ENCODE measurements at regions not wholly inside any gene's neighbourhood (a gene's known extent, or its start where the extent isn't known, plus 50 kb on each side); places are given as distances from the start of the nearest gene placed in this dataset.

DNA sequence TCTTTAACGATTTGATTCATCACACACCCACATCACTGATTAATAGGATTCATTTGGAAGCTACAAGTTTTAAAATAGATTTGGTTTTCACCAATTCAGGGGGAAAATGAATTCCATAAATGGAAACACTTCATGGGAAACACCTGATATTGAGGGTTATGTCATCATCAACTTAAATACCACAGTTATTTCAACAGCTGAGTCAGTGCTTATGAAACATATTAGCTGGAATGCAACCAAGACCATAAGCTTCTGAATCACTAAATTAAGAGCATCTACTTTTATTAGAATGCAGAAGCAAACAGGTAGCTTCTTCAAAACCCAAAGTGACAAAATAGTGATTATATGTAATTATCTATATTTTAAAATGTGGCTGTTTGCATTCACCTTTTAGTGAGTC is 207.8 kb upstream of the DCAF8L1 start:
- dilution Hi-C loops (cut with MboI; ENCODE audit: extremely low pct_ligation_motif_present, low sequenced_read_pairs): no loop called here
- DNase-seq (ENCODE audit: low read depth, low spot score) (peak; percentile 49), FAIRE-seq (no peak)
- H4K20me1 ChIP-seq (ENCODE audit: control insufficient read depth, extremely low read depth, insufficient read depth, low read length): no peaks in the 10 kb centered on the region
- H2AFZ ChIP-seq (ENCODE audit: control insufficient read depth, low read length): no peak overlapping the region
- H3K9me1 ChIP-seq (ENCODE audit: control insufficient read depth, extremely low read depth, insufficient read depth, low read length): no peaks in the 10 kb centered on the region
- no peak overlapping the region for H3K4me3 ChIP-seq (ENCODE audit: control insufficient read depth in 2 of 3, extremely low read depth in 1 of 3, insufficient read depth in 2 of 3, low read depth in 1 of 3, low read length in 3 of 3)
- no peaks in the 10 kb centered on the region for H3K36me3 ChIP-seq (ENCODE audit: control insufficient read depth in 2 of 2, extremely low read depth in 1 of 2, insufficient read depth in 2 of 2, low read length in 2 of 2)
- H3K9ac ChIP-seq (ENCODE audit: control insufficient read depth, extremely low read depth, insufficient read depth, low read length): no peak overlapping the region
- no peaks in the 10 kb centered on the region for H3K9me3 ChIP-seq (ENCODE audit: control insufficient read depth, low read depth, low read length)
- no peaks in the 10 kb centered on the region for H3K79me2 ChIP-seq (ENCODE audit: control insufficient read depth, insufficient read depth, low read length)
- no peaks in the 10 kb centered on the region for H3K27me3 ChIP-seq (ENCODE audit: control insufficient read depth, extremely low read depth, insufficient read depth, low read length)
- TF ChIP-seq, protein P1, sequence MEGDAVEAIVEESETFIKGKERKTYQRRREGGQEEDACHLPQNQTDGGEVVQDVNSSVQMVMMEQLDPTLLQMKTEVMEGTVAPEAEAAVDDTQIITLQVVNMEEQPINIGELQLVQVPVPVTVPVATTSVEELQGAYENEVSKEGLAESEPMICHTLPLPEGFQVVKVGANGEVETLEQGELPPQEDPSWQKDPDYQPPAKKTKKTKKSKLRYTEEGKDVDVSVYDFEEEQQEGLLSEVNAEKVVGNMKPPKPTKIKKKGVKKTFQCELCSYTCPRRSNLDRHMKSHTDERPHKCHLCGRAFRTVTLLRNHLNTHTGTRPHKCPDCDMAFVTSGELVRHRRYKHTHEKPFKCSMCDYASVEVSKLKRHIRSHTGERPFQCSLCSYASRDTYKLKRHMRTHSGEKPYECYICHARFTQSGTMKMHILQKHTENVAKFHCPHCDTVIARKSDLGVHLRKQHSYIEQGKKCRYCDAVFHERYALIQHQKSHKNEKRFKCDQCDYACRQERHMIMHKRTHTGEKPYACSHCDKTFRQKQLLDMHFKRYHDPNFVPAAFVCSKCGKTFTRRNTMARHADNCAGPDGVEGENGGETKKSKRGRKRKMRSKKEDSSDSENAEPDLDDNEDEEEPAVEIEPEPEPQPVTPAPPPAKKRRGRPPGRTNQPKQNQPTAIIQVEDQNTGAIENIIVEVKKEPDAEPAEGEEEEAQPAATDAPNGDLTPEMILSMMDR (optimal IDR thresholded peaks at IDR 0.05 in 1 of 3, IDR thresholded peaks at IDR 0.05 in 1 of 3, conservative IDR thresholded peaks at IDR 0.05 in 1 of 3; ENCODE audit: extremely low read depth in 1 of 3, insufficient read depth in 2 of 3, low read length in 3 of 3): no peak
- no peak for TF ChIP-seq EZH2 (IDR thresholded peaks at IDR 0.05; ENCODE audit: low read length)
- peak overlapping the region; percentile 35 for H3K4me2 ChIP-seq (ENCODE audit: control insufficient read depth, extremely low read depth, insufficient read depth, low read depth, low read length)
- peak overlapping the region; percentile 42 for H3K27ac ChIP-seq (ENCODE audit: control insufficient read depth, insufficient read depth, low read length)
- H3K4me1 ChIP-seq (ENCODE audit: control insufficient read depth, extremely low read depth, insufficient read depth, low read length): peaks cover 9% of the 10 kb centered on the region

DNA sequence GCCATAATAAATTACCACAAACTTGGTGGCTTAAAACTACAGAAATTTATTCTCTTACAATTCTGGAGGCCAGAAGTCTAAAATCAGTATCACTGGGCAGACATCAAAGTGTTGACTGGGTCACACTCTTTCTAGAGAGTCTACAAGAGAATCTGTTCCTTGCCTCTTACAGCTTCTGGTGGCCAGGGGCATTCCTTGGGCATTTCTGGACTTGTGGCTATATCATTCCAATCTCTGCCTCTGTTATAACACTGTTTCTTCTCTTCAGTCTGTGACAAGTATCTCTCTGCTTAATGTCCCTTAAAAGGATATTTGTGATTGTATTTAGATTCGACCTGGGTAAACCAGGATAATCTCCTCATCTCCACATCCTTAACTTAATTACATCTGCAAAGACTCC is 207.3 kb upstream of the DCAF8L1 start:
- peak overlapping the region in 1 of 3 experiments; percentile 7 for H3K4me3 ChIP-seq (ENCODE audit: control insufficient read depth in 2 of 3, extremely low read depth in 1 of 3, insufficient read depth in 2 of 3, low read depth in 1 of 3, low read length in 3 of 3)
- dilution Hi-C loops (cut with MboI; ENCODE audit: extremely low pct_ligation_motif_present, low sequenced_read_pairs): no loop called here
- no peak for TF ChIP-seq EZH2 (IDR thresholded peaks at IDR 0.05; ENCODE audit: low read length)
- TF ChIP-seq, protein P1 (optimal IDR thresholded peaks at IDR 0.05 in 1 of 3, IDR thresholded peaks at IDR 0.05 in 1 of 3, conservative IDR thresholded peaks at IDR 0.05 in 1 of 3; ENCODE audit: extremely low read depth in 1 of 3, insufficient read depth in 2 of 3, low read length in 3 of 3): no peak
- H3K9me1 ChIP-seq (ENCODE audit: control insufficient read depth, extremely low read depth, insufficient read depth, low read length): no peaks in the 10 kb centered on the region
- FAIRE-seq (no peak), DNase-seq (ENCODE audit: low read depth, low spot score) (no peak)
- H2AFZ ChIP-seq (ENCODE audit: control insufficient read depth, low read length): no peak overlapping the region
- no peaks in the 10 kb centered on the region for H4K20me1 ChIP-seq (ENCODE audit: control insufficient read depth, extremely low read depth, insufficient read depth, low read length)
- peaks cover 9% of the 10 kb centered on the region for H3K4me1 ChIP-seq (ENCODE audit: control insufficient read depth, extremely low read depth, insufficient read depth, low read length)
- no peaks in the 10 kb centered on the region for H3K9me3 ChIP-seq (ENCODE audit: control insufficient read depth, low read depth, low read length)
- no peaks in the 10 kb centered on the region for H3K79me2 ChIP-seq (ENCODE audit: control insufficient read depth, insufficient read depth, low read length)
- no peaks in the 10 kb centered on the region for H3K36me3 ChIP-seq (ENCODE audit: control insufficient read depth in 2 of 2, extremely low read depth in 1 of 2, insufficient read depth in 2 of 2, low read length in 2 of 2)
- no peaks in the 10 kb centered on the region for H3K27me3 ChIP-seq (ENCODE audit: control insufficient read depth, extremely low read depth, insufficient read depth, low read length)
- peak overlapping the region; percentile 35 for H3K4me2 ChIP-seq (ENCODE audit: control insufficient read depth, extremely low read depth, insufficient read depth, low read depth, low read length)
- H3K9ac ChIP-seq (ENCODE audit: control insufficient read depth, extremely low read depth, insufficient read depth, low read length): no peak overlapping the region
- H3K27ac ChIP-seq (ENCODE audit: control insufficient read depth, insufficient read depth, low read length): peak overlapping the region; percentile 42

Measured in keratinocyte (primary cell).